ENCODE measurements at regions not wholly inside any gene's neighbourhood (a gene's known extent, or its start where the extent isn't known, plus 50 kb on each side); places are given as distances from the start of the nearest gene placed in this dataset.

GRCh38 chr10:113329121-113329596 lies 223.7 kb upstream of the HABP2 start:
- DNase-seq = no peak

GRCh38 chr10:113331961-113332360 lies 220.9 kb upstream of the HABP2 start:
- no peak for DNase-seq

- DNase-seq = no peak
Observed at GRCh38 chr10:113333313-113333712, 219.5 kb upstream of the HABP2 start.

GRCh38 chr10:113335592-113335991 lies 217.3 kb upstream of the HABP2 start:
- DNase-seq = no peak

GRCh38 chr10:113336549-113337130 lies 216.2 kb upstream of the HABP2 start:
- no peak for DNase-seq

GRCh38 chr10:113337142-113337541 lies 215.7 kb upstream of the HABP2 start:
- DNase-seq = no peak

GRCh38 chr10:113339121-113339520 lies 213.7 kb upstream of the HABP2 start:
- DNase-seq = no peak

- no peak for DNase-seq
Observed at GRCh38 chr10:113340282-113340681, 212.6 kb upstream of the HABP2 start.

GRCh38 chr10:113341138-113341537 lies 211.7 kb upstream of the HABP2 start:
- DNase-seq = no peak

- no peak for DNase-seq
Observed at GRCh38 chr10:113345826-113346624, 206.8 kb upstream of the HABP2 start.

GRCh38 chr10:113347508-113347907 lies 205.3 kb upstream of the HABP2 start:
- DNase-seq = no peak

- no peak for DNase-seq
Observed at GRCh38 chr10:113348694-113349093, 204.2 kb upstream of the HABP2 start.

GRCh38 chr10:113350311-113351040 lies 202.4 kb upstream of the HABP2 start:
- DNase-seq = no peak

- no peak for DNase-seq
Observed at GRCh38 chr10:113354711-113355110, 198.1 kb upstream of the HABP2 start.

GRCh38 chr10:113356794-113357680 lies 195.8 kb upstream of the HABP2 start:
- DNase-seq = no peak

- DNase-seq = no peak
Observed at GRCh38 chr10:113357681-113358300, 195.1 kb upstream of the HABP2 start.

GRCh38 chr10:113359655-113360054 lies 193.2 kb upstream of the HABP2 start:
- no peak for DNase-seq

GRCh38 chr10:113360870-113361269 lies 192.0 kb upstream of the HABP2 start:
- DNase-seq = no peak

- DNase-seq = no peak
Observed at GRCh38 chr10:113362645-113363091, 190.2 kb upstream of the HABP2 start.

- DNase-seq = no peak
Observed at GRCh38 chr10:113364227-113364626, 188.6 kb upstream of the HABP2 start.

- no peak for DNase-seq
Observed at GRCh38 chr10:113368666-113369364, 184.0 kb upstream of the HABP2 start.

GRCh38 chr10:113369365-113369694 lies 183.5 kb upstream of the HABP2 start:
- no peak for DNase-seq

All from NCI-H1436 (cell line).